WTC11 (cell line): ENCODE measurements at regions not wholly inside any gene's neighbourhood (a gene's known extent, or its start where the extent isn't known, plus 50 kb on each side); places are given as distances from the start of the nearest gene placed in this dataset.

Source experiments
- CREB1 ChIP-seq: sonication (generic); formaldehyde crosslinking; IDR thresholded peaks from 2 replicates; pipeline ENCODE4 v1.8.0; 2023; ENCODE audit warnings: mild to moderate bottlenecking, missing genetic modification reagents
- ZNF121 ChIP-seq: sonication (generic); formaldehyde crosslinking; IDR thresholded peaks from 2 replicates; pipeline ENCODE4 v1.8.0; 2023; ENCODE audit warnings: missing genetic modification reagents
- ZNF416 ChIP-seq: fragments of 250-450 bp; sonication (Bioruptor Pico); IDR thresholded peaks from 2 replicates; pipeline ENCODE4 v1.9.0; 2021; ENCODE audit warnings: mild to moderate bottlenecking, inconsistent platforms
- ZNF423 ChIP-seq: fragments of 250-450 bp; sonication (Bioruptor Pico); IDR thresholded peaks from 2 replicates; pipeline ENCODE4 v2.1.2; 2022; ENCODE audit warnings: mild to moderate bottlenecking, moderate library complexity
- TF ChIP-seq, protein P1 (sequence below): fragments of 200-600 bp; IDR thresholded peaks from 2 replicates; pipeline ENCODE4 v1.8.0; 2022; ENCODE audit warnings: antibody characterized with exemption
- TF ChIP-seq, protein P2 (sequence below): sonication (generic); formaldehyde crosslinking; IDR thresholded peaks from 2 replicates; pipeline ENCODE4 v1.8.0; 2022; ENCODE audit warnings: mild to moderate bottlenecking, missing genetic modification reagents
- TF ChIP-seq, protein P3 (sequence below): sonication (generic); formaldehyde crosslinking; conservative IDR thresholded peaks from 2 replicates; pipeline ENCODE4 v1.8.1; 2023; ENCODE audit warnings: mild to moderate bottlenecking, low read depth, missing genetic modification reagents, moderate library complexity
- TF ChIP-seq, protein P4 (sequence below): sonication (generic); formaldehyde crosslinking; IDR thresholded peaks from 2 replicates; pipeline ENCODE4 v1.8.0; 2022; ENCODE audit warnings: mild to moderate bottlenecking, missing genetic modification reagents
- TF ChIP-seq, protein P5 (sequence below): fragments of 250-450 bp; sonication (Bioruptor Pico); conservative IDR thresholded peaks from 2 replicates; pipeline ENCODE4 v1.9.0; 2021; ENCODE audit warnings: mild to moderate bottlenecking

DNA sequence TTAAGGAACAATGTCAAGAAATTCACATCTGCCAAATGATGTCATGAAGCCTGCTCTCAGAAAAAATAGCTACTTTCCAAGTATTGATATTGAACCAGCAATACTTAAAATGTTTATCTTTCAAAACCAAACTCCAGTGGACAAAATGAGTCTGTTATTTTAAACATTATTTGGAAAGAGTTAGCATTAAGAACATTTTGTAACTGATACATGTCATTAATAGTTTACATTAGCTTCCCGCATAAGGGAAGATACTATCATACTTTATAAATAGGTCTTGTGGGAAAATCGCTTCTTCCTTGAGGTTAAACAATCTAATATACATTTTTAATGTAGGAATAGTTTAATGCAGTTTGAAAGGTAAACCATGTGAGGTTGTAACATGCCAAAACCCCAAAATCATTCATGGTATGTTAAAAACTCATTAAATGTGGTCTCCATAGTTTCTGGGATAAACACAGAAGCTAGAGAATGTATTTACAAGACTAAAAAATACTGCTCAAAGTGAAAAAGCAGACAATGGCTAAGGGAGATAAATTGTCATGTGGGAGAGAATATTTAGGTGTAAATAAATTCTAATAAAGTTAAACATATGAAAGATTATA, 73.4 kb upstream of the ATP2B1 start:
- TF ChIP-seq, protein P1, sequence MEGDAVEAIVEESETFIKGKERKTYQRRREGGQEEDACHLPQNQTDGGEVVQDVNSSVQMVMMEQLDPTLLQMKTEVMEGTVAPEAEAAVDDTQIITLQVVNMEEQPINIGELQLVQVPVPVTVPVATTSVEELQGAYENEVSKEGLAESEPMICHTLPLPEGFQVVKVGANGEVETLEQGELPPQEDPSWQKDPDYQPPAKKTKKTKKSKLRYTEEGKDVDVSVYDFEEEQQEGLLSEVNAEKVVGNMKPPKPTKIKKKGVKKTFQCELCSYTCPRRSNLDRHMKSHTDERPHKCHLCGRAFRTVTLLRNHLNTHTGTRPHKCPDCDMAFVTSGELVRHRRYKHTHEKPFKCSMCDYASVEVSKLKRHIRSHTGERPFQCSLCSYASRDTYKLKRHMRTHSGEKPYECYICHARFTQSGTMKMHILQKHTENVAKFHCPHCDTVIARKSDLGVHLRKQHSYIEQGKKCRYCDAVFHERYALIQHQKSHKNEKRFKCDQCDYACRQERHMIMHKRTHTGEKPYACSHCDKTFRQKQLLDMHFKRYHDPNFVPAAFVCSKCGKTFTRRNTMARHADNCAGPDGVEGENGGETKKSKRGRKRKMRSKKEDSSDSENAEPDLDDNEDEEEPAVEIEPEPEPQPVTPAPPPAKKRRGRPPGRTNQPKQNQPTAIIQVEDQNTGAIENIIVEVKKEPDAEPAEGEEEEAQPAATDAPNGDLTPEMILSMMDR: no peak
- TF ChIP-seq ZNF423 (CRISPR knock-in tag): no peak
- TF ChIP-seq, protein P2, sequence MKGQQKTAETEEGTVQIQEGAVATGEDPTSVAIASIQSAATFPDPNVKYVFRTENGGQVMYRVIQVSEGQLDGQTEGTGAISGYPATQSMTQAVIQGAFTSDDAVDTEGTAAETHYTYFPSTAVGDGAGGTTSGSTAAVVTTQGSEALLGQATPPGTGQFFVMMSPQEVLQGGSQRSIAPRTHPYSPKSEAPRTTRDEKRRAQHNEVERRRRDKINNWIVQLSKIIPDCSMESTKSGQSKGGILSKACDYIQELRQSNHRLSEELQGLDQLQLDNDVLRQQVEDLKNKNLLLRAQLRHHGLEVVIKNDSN (CRISPR knock-in tag): no peak
- TF ChIP-seq ZNF121 (CRISPR knock-in tag): no peak
- no peak for TF ChIP-seq ZNF416 (CRISPR knock-in tag)
- TF ChIP-seq, protein P3, sequence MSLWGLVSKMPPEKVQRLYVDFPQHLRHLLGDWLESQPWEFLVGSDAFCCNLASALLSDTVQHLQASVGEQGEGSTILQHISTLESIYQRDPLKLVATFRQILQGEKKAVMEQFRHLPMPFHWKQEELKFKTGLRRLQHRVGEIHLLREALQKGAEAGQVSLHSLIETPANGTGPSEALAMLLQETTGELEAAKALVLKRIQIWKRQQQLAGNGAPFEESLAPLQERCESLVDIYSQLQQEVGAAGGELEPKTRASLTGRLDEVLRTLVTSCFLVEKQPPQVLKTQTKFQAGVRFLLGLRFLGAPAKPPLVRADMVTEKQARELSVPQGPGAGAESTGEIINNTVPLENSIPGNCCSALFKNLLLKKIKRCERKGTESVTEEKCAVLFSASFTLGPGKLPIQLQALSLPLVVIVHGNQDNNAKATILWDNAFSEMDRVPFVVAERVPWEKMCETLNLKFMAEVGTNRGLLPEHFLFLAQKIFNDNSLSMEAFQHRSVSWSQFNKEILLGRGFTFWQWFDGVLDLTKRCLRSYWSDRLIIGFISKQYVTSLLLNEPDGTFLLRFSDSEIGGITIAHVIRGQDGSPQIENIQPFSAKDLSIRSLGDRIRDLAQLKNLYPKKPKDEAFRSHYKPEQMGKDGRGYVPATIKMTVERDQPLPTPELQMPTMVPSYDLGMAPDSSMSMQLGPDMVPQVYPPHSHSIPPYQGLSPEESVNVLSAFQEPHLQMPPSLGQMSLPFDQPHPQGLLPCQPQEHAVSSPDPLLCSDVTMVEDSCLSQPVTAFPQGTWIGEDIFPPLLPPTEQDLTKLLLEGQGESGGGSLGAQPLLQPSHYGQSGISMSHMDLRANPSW: no peak
- no peak for TF ChIP-seq CREB1 (CRISPR knock-in tag)
- TF ChIP-seq, protein P4, sequence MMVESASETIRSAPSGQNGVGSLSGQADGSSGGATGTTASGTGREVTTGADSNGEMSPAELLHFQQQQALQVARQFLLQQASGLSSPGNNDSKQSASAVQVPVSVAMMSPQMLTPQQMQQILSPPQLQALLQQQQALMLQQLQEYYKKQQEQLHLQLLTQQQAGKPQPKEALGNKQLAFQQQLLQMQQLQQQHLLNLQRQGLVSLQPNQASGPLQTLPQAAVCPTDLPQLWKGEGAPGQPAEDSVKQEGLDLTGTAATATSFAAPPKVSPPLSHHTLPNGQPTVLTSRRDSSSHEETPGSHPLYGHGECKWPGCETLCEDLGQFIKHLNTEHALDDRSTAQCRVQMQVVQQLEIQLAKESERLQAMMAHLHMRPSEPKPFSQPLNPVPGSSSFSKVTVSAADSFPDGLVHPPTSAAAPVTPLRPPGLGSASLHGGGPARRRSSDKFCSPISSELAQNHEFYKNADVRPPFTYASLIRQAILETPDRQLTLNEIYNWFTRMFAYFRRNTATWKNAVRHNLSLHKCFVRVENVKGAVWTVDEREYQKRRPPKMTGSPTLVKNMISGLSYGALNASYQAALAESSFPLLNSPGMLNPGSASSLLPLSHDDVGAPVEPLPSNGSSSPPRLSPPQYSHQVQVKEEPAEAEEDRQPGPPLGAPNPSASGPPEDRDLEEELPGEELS (CRISPR knock-in tag): no peak
- TF ChIP-seq, protein P5, sequence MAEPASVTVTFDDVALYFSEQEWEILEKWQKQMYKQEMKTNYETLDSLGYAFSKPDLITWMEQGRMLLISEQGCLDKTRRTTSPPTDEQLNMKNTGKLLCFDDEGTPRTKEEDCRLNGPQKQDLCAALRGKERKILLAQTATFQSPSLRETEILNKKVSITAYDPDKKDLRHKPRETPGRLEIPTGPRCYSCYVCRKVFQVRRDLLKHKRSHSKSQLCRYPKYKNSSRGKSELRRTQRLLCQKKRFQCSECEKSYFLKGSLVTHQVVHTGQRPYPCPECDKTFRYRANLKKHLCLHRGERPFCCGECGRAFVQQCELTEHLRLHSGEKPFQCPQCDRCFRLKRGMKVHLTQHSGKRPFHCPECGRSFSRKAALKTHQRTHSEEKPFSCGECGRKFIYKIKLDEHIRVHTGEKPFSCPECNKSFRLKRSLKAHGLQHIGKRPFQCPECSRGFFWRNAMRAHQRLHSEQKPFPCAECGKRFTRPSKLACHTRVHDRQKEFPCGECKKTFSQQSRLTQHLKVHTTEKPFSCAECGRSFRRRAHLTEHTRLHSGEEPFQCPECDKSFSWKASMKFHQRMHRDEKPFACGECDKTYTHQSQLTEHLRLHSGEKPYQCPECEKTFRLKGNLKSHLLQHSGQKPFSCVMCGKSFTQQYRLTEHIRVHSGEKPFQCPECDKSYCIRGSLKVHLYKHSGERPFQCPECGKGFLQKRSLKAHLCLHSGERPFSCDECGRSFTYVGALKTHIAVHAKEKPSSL (CRISPR knock-in tag): no peak
